Psoas muscle (tissue), 7 donors: ENCODE measurements at regions not wholly inside any gene's neighbourhood (a gene's known extent, or its start where the extent isn't known, plus 50 kb on each side); places are given as distances from the start of the nearest gene placed in this dataset.

Source experiments
- ATAC-seq, 4 donors: fragments of 200-7000 bp; cut with Tn5 transposase; one replicate each; pipeline ENCODE4 v1.9.1; 2020; ENCODE audit warnings: moderate library complexity in 3 of 4, mild to moderate bottlenecking in 2 of 4
- DNase-seq, 2 donors: peaks; one replicate each; pipeline ENCODE4 v3.0.0-alpha.2; 2020
- H3K27ac ChIP-seq: fragments of 200-600 bp; one replicate; pipeline ENCODE4 v1.8.0; 2022
- H3K27me3 ChIP-seq, 3 donors: fragments of 200-600 bp in 1 of 3; one replicate each; pipeline versions ENCODE4 v1.6.1 to v1.8.0; 2013 to 2022; ENCODE audit warnings: low read length in 2 of 3, mild to moderate bottlenecking in 2 of 3, moderate library complexity in 1 of 3; ENCODE audit not compliant: insufficient read depth in 3 of 3
- H3K36me3 ChIP-seq, 2 donors: fragments of 200-600 bp in 1 of 2; one replicate each; pipeline versions ENCODE4 v1.6.1 to v1.8.0; 2013 to 2022; ENCODE audit warnings: low read depth in 1 of 2, mild to moderate bottlenecking in 1 of 2, moderate library complexity in 1 of 2; ENCODE audit not compliant: insufficient read depth in 1 of 2
- H3K4me1 ChIP-seq: fragments of 200-600 bp; one replicate; pipeline ENCODE4 v1.8.0; 2022
- H3K4me3 ChIP-seq: fragments of 200-600 bp; one replicate; pipeline ENCODE4 v1.8.0; 2022; ENCODE audit warnings: mild to moderate bottlenecking
- H3K9me3 ChIP-seq: fragments of 200-600 bp; one replicate; pipeline ENCODE4 v1.8.0; 2022
- CTCF ChIP-seq: fragments of 200-600 bp; IDR thresholded peaks from one replicate; pipeline ENCODE4 v1.8.0; 2022; ENCODE audit warnings: antibody characterized with exemption
- WGBS, 3 donors: extraction: QIAGEN DNeasy Blood & Tissue Kit; methylation state at CpG; one replicate each; pipeline versions ENCODE4 v1.1.6 to v1.1.7; 2013; 5-methylcytosine and 5-hydroxymethylcytosine counted together
- intact Hi-C, 2 donors: fragments of 100-400 bp; cut with DNase I; formaldehyde crosslinking; loops; one replicate each; pipeline versions ENCODE4 v1.11.0 to v1.14.2; 2022
- donor health status: healthy with polysubstance abuse.
- donor health status: DM: no; HTN: no; CAD: no; lungs with moderate emphysema.
- donor health status: Bipolar disorder and iron deficiency.
- donor health status: healthy.
- donor health status: DM: yes; HTN: yes; CAD: no.
- donor health status: DM: no; HTN: no; CAD: no.
- donor health status: DM: yes; HTN: yes; CAD: no.

GRCh38 chr9:109912082-109912582 lies 132.1 kb downstream of the PALM2AKAP2 start:
- 56 to 60% (median 58%) methylated on average over 4 of the region's 4 CpGs for WGBS, 3 donors
- ATAC-seq (no peak), DNase-seq (no peak)
- intact Hi-C loops, result no loop called here
- Histone ChIP-seq H3K4me1 (peaks cover 30% of the 10 kb centered on the region), H3K27ac (peak overlapping the region; percentile 13), H3K9me3 (no peaks in the 10 kb centered on the region), H3K4me3 (no peak overlapping the region), H3K27me3 (no peaks in the 10 kb centered on the region), H3K36me3 (no peaks in the 10 kb centered on the region)
- TF ChIP-seq CTCF, result no peak

- intact Hi-C loops, result no loop called here
- Histone ChIP-seq H3K4me1 (peaks cover 38% of the 10 kb centered on the region), H3K27me3 (no peaks in the 10 kb centered on the region), H3K36me3 (no peaks in the 10 kb centered on the region), H3K27ac (peak overlapping the region; percentile 13), H3K9me3 (no peaks in the 10 kb centered on the region), H3K4me3 (no peak overlapping the region)
- DNase-seq, result no peak
- no peak for TF ChIP-seq CTCF
- ATAC-seq, result no peak
- 45 to 59% (median 45%) methylated on average over 7 of the region's 7 CpGs for WGBS, 3 donors
Measured at GRCh38 chr9:109912726-109913460, 132.9 kb downstream of the PALM2AKAP2 start.

- no peaks in the 10 kb centered on the region for H3K9me3 ChIP-seq
- no peak for TF ChIP-seq CTCF
- no peaks in the 10 kb centered on the region for H3K27me3 ChIP-seq
- no peak overlapping the region for H3K4me3 ChIP-seq
- intact Hi-C loops, result no loop called here
- ATAC-seq, result no peak
- no peak for DNase-seq
- 30 to 72% (median 69%) methylated on average over 1 to 2 of the region's 2 CpGs for WGBS, 3 donors
- no peaks in the 10 kb centered on the region for H3K36me3 ChIP-seq
- H3K4me1 ChIP-seq, result peaks cover 43% of the 10 kb centered on the region
- H3K27ac ChIP-seq, result peak overlapping the region; percentile 13
Measured at GRCh38 chr9:109913461-109913810, 133.4 kb downstream of the PALM2AKAP2 start.

- 91 to 96% (median 93%) methylated on average over 4 of the region's 4 CpGs for WGBS, 3 donors
- H3K4me3 ChIP-seq, result no peak overlapping the region
- no peaks in the 10 kb centered on the region for H3K9me3 ChIP-seq
- H3K27me3 ChIP-seq, result no peaks in the 10 kb centered on the region
- no peak overlapping the region for H3K27ac ChIP-seq
- H3K4me1 ChIP-seq, result peaks cover 53% of the 10 kb centered on the region
- TF ChIP-seq CTCF, result no peak
- ATAC-seq (no peak), DNase-seq (no peak)
- intact Hi-C loops, result no loop called here
- H3K36me3 ChIP-seq, result no peaks in the 10 kb centered on the region
Measured at GRCh38 chr9:109914280-109915027, 134.5 kb downstream of the PALM2AKAP2 start.
